GM12872 (cell line): ENCODE measurements at regions not wholly inside any gene's neighbourhood (a gene's known extent, or its start where the extent isn't known, plus 50 kb on each side); places are given as distances from the start of the nearest gene placed in this dataset.

Experiments used
- CTCF ChIP-seq: IDR thresholded peaks from 3 replicates; pipeline ENCODE4 v1.5.1; 2011; ENCODE audit warnings: low read depth, mild to moderate bottlenecking, low read length, moderate library complexity; ENCODE audit not compliant: insufficient read depth

- TF ChIP-seq CTCF: no peak
Measured at GRCh38 chr6:133705066-133705465, 183.8 kb upstream of the TCF21 start.

DNA sequence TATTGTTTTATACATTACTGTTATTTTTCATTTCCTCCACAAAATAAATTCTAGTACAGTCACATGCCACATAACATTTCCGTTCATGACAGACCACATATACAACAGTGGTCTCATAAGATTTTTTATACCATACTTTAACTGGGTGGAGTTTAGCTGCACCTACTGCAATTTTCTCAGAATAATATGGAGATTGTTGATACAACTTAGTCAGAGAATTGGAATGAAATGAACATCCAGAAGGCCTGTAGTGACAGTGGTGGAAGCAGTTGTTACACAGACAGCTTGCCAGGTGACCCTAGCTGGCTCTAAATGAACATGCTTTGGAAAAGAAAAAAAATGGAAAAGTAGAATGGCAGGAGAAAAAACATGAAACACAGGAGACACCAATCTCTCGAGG lies 183.2 kb upstream of the TCF21 start:
- no peak for TF ChIP-seq CTCF

DNA sequence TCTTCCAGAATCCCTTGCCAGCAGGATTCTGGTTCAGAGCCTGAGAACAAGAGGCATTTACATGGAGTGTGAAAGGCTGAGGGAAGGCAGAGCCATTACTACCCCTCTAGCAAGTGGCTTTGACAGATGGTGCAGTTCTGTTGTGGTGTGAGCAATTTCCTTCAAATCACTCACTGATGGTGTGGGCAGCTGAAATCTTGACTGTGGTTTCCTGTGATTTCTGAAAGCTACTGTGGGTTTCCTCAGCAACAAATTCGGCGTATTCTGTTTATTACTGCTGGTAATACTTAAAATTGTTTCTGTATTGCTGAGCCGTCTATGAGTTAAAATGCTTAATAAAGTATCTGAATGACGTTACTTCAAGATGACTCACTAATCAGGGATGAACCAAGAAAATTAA lies 181.5 kb upstream of the TCF21 start:
- no peak for TF ChIP-seq CTCF

- TF ChIP-seq CTCF: no peak
Measured at GRCh38 chr6:133710826-133711225, 178.1 kb upstream of the TCF21 start.

- no peak for TF ChIP-seq CTCF
Measured at GRCh38 chr6:133715270-133715669, 173.6 kb upstream of the TCF21 start.

GRCh38 chr6:133724726-133725125 lies 164.2 kb upstream of the TCF21 start:
- no peak for TF ChIP-seq CTCF

DNA sequence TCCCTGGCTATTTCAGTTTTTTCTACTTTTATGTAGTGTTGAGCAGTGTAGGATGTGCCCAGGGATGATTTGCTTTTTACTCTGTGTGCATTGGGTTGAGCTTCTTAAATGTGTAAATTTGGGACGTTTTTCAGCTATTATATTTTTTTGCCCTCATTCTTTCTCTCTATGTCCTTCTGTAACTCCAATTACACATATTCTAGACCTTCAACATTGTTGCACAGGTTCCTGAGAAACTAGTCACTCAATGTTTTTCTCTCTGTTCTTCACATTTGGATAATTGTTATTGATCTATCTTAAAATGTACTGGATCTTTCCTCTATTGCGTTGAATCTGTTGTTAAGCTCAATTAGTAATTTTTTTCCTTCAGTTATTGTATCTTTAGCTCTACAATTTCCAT lies 162.7 kb upstream of the TCF21 start:
- TF ChIP-seq CTCF: no peak

DNA sequence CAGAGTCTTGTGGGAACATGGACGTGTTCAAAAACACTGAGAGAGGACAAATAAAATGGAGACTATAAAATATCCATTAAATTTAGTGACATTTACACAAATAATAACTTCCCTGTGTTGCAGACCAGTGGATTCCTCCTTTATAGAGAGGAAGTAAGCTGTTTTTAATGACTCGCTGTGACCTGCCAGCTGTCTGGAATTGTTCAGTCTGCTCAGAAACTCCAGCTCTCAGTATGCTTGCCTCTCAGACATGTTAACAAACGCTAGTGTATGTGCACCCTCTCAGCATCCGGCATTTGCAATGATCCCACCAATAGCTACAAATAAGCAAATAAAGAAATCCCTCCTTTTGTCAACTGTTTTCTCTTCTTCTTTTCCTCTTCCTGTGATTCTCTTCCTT lies 158.0 kb upstream of the TCF21 start:
- TF ChIP-seq CTCF: no peak
